ENCODE measurements at regions not wholly inside any gene's neighbourhood (a gene's known extent, or its start where the extent isn't known, plus 50 kb on each side); places are given as distances from the start of the nearest gene placed in this dataset.

GRCh38 chr1:185648858-185649589, 85.2 kb upstream of the HMCN1 start:
- TF ChIP-seq ZNF565 (CRISPR knock-in tag; conservative IDR thresholded peaks at IDR 0.05; ENCODE audit: low read depth) (no peak), ZFP3 (CRISPR knock-in tag; IDR thresholded peaks at IDR 0.05) (no peak), ZFP30 (CRISPR knock-in tag; IDR thresholded peaks at IDR 0.05) (no peak), RARB (CRISPR knock-in tag; IDR thresholded peaks at IDR 0.05) (no peak), OSR1 (CRISPR knock-in tag; IDR thresholded peaks at IDR 0.05) (no peak), ZC3H10 (CRISPR knock-in tag; IDR thresholded peaks at IDR 0.05) (no peak), PATZ1 (CRISPR knock-in tag; IDR thresholded peaks at IDR 0.05; ENCODE audit: borderline replicate concordance) (no peak)

Measured in SK-N-SH treated with all-trans-retinoic acid at 6 μM for 48 hours (cell line).